ENCODE measurements at regions not wholly inside any gene's neighbourhood (a gene's known extent, or its start where the extent isn't known, plus 50 kb on each side); places are given as distances from the start of the nearest gene placed in this dataset.

GRCh38 chr3:152555666-152556291 is 279.2 kb upstream of the P2RY1 start:
- POLR2A ChIA-PET (ENCODE audit: partially characterized antibody) = no interaction called here
- no peak overlapping the region for H3K27ac Mint-ChIP-seq
- intact Hi-C loops (cut with micrococcal nuclease) = no loop called here
- H3K4me1 ChIP-seq (ENCODE audit: insufficient read depth, low read length) = no peaks in the 10 kb centered on the region
- H3K4me3 Mint-ChIP-seq = no peak overlapping the region
- H3K27me3 Mint-ChIP-seq = peaks cover 4 to 5% of the 10 kb centered on the region in 2 donors
- H3K27me3 ChIP-seq (ENCODE audit: insufficient read depth, low read length) = no peaks in the 10 kb centered on the region
- no peak overlapping the region for H3K27ac ChIP-seq (ENCODE audit: low read depth, low read length)
- CTCF ChIA-PET (ENCODE audit: partially characterized antibody) = no interaction called here
- H3K9me3 ChIP-seq (ENCODE audit: control insufficient read depth in 1 of 2, low read length in 2 of 2) = no peaks in the 10 kb centered on the region
- no peak for DNase-seq
- H3K36me3 Mint-ChIP-seq = no peaks in the 10 kb centered on the region
- H3K4me3 ChIP-seq (ENCODE audit: low read length in 2 of 2) = no peak overlapping the region
- no peaks in the 10 kb centered on the region for H3K36me3 ChIP-seq (ENCODE audit: insufficient read depth, low read length)
- H3K4me1 Mint-ChIP-seq = peaks cover 0 to 2% (median 0%) of the 10 kb centered on the region in 4 donors
- H3K9me3 Mint-ChIP-seq = peaks cover 0 to 2% (median 0%) of the 10 kb centered on the region in 8 donors

- H3K27me3 Mint-ChIP-seq = peaks cover 0 to 5% of the 10 kb centered on the region in 2 donors
- CTCF ChIA-PET (ENCODE audit: partially characterized antibody) = no interaction called here
Observed at GRCh38 chr3:152556731-152557254, 278.1 kb upstream of the P2RY1 start.

GRCh38 chr3:152557302-152557999 is 277.5 kb upstream of the P2RY1 start:
- ChIA-PET POLR2A (ENCODE audit: partially characterized antibody) (no interaction called here), CTCF (ENCODE audit: partially characterized antibody) (no interaction called here)
- Mint-ChIP-seq H3K9me3 (peaks cover 0 to 4% (median 0%) of the 10 kb centered on the region in 8 donors), H3K27ac (no peak overlapping the region), H3K27me3 (peaks cover 0 to 6% of the 10 kb centered on the region in 2 donors), H3K4me3 (no peak overlapping the region), H3K4me1 (peaks cover 0 to 2% (median 0%) of the 10 kb centered on the region in 4 donors), H3K36me3 (no peaks in the 10 kb centered on the region)
- Histone ChIP-seq H3K27ac (ENCODE audit: low read depth, low read length) (no peak overlapping the region), H3K36me3 (ENCODE audit: insufficient read depth, low read length) (no peaks in the 10 kb centered on the region), H3K4me1 (ENCODE audit: insufficient read depth, low read length) (no peaks in the 10 kb centered on the region), H3K9me3 (ENCODE audit: control insufficient read depth in 1 of 2, low read length in 2 of 2) (no peaks in the 10 kb centered on the region), H3K27me3 (ENCODE audit: insufficient read depth, low read length) (no peaks in the 10 kb centered on the region), H3K4me3 (ENCODE audit: low read length in 2 of 2) (no peak overlapping the region)
- no peak for DNase-seq
- intact Hi-C loops (cut with micrococcal nuclease) = no loop called here

More at GRCh38 chr3:152556731-152557254, 278.1 kb upstream of the P2RY1 start:
- POLR2A ChIA-PET (ENCODE audit: partially characterized antibody) = no interaction called here
- no peaks in the 10 kb centered on the region for H3K9me3 ChIP-seq (ENCODE audit: control insufficient read depth in 1 of 2, low read length in 2 of 2)
- peaks cover 0 to 3% (median 0%) of the 10 kb centered on the region in 8 donors for H3K9me3 Mint-ChIP-seq
- no peak overlapping the region for H3K27ac ChIP-seq (ENCODE audit: low read depth, low read length)
- H3K4me1 ChIP-seq (ENCODE audit: insufficient read depth, low read length) = no peaks in the 10 kb centered on the region
- H3K27me3 ChIP-seq (ENCODE audit: insufficient read depth, low read length) = no peaks in the 10 kb centered on the region
- no peaks in the 10 kb centered on the region for H3K36me3 ChIP-seq (ENCODE audit: insufficient read depth, low read length)
- no peak overlapping the region for H3K4me3 ChIP-seq (ENCODE audit: low read length in 2 of 2)
- no peak overlapping the region for H3K4me3 Mint-ChIP-seq
- DNase-seq = no peak
- H3K36me3 Mint-ChIP-seq = no peaks in the 10 kb centered on the region
- peaks cover 0 to 2% (median 0%) of the 10 kb centered on the region in 4 donors for H3K4me1 Mint-ChIP-seq
- H3K27ac Mint-ChIP-seq = no peak overlapping the region
- intact Hi-C loops (cut with micrococcal nuclease) = no loop called here

- ChIA-PET POLR2A (ENCODE audit: partially characterized antibody) (no interaction called here), CTCF (ENCODE audit: partially characterized antibody) (no interaction called here)
- Mint-ChIP-seq H3K9me3 (peaks cover 0 to 4% (median 0%) of the 10 kb centered on the region in 8 donors), H3K4me1 (peaks cover 0 to 2% (median 0%) of the 10 kb centered on the region in 4 donors), H3K27ac (no peak overlapping the region), H3K4me3 (no peak overlapping the region), H3K27me3 (peaks cover 0 to 6% of the 10 kb centered on the region in 2 donors), H3K36me3 (no peaks in the 10 kb centered on the region)
- H3K4me1 ChIP-seq (ENCODE audit: insufficient read depth, low read length) = no peaks in the 10 kb centered on the region
- H3K9me3 ChIP-seq (ENCODE audit: control insufficient read depth in 1 of 2, low read length in 2 of 2) = no peaks in the 10 kb centered on the region
- no peaks in the 10 kb centered on the region for H3K27me3 ChIP-seq (ENCODE audit: insufficient read depth, low read length)
- no peak for DNase-seq
- intact Hi-C loops (cut with micrococcal nuclease) = no loop called here
- H3K27ac ChIP-seq (ENCODE audit: low read depth, low read length) = no peak overlapping the region
- H3K4me3 ChIP-seq (ENCODE audit: low read length in 2 of 2) = no peak overlapping the region
- H3K36me3 ChIP-seq (ENCODE audit: insufficient read depth, low read length) = no peaks in the 10 kb centered on the region
Observed at GRCh38 chr3:152558386-152558785, 276.5 kb upstream of the P2RY1 start.

- H3K4me1 ChIP-seq (ENCODE audit: insufficient read depth, low read length) = no peaks in the 10 kb centered on the region
- peaks cover 0 to 6% of the 10 kb centered on the region in 2 donors for H3K27me3 Mint-ChIP-seq
- no peaks in the 10 kb centered on the region for H3K36me3 ChIP-seq (ENCODE audit: insufficient read depth, low read length)
- H3K9me3 ChIP-seq (ENCODE audit: control insufficient read depth in 1 of 2, low read length in 2 of 2) = no peaks in the 10 kb centered on the region
- no peaks in the 10 kb centered on the region for H3K27me3 ChIP-seq (ENCODE audit: insufficient read depth, low read length)
- CTCF ChIA-PET (ENCODE audit: partially characterized antibody) = interaction anchor here (1.3 kb wide), 1 partner anchor 35 kb away, joined by 3 read pairs; no protein-coding TSS in a partner anchor
- H3K4me3 ChIP-seq (ENCODE audit: low read length in 2 of 2) = no peak overlapping the region
- H3K27ac Mint-ChIP-seq = no peak overlapping the region
- no peak overlapping the region for H3K4me3 Mint-ChIP-seq
- H3K4me1 Mint-ChIP-seq = peaks cover 0 to 2% (median 0%) of the 10 kb centered on the region in 4 donors
- POLR2A ChIA-PET (ENCODE audit: partially characterized antibody) = no interaction called here
- H3K27ac ChIP-seq (ENCODE audit: low read depth, low read length) = no peak overlapping the region
- no peak for DNase-seq
- no peaks in the 10 kb centered on the region for H3K36me3 Mint-ChIP-seq
- peaks cover 0 to 4% (median 0%) of the 10 kb centered on the region in 8 donors for H3K9me3 Mint-ChIP-seq
- intact Hi-C loops (cut with micrococcal nuclease) = no loop called here
Observed at GRCh38 chr3:152559246-152559645, 275.7 kb upstream of the P2RY1 start.

GRCh38 chr3:152564459-152564858 is 270.5 kb upstream of the P2RY1 start:
- H3K4me3 Mint-ChIP-seq = no peak overlapping the region
- H3K27me3 ChIP-seq (ENCODE audit: insufficient read depth, low read length) = no peaks in the 10 kb centered on the region
- H3K36me3 ChIP-seq (ENCODE audit: insufficient read depth, low read length) = no peaks in the 10 kb centered on the region
- no peaks in the 10 kb centered on the region for H3K9me3 ChIP-seq (ENCODE audit: control insufficient read depth in 1 of 2, low read length in 2 of 2)
- no peaks in the 10 kb centered on the region for H3K4me1 Mint-ChIP-seq
- no peaks in the 10 kb centered on the region for H3K4me1 ChIP-seq (ENCODE audit: insufficient read depth, low read length)
- POLR2A ChIA-PET (ENCODE audit: partially characterized antibody) = no interaction called here
- no peak for DNase-seq
- CTCF ChIA-PET (ENCODE audit: partially characterized antibody) = interaction anchor here (1.1 kb wide), 1 partner anchor 10 kb away, joined by 4 read pairs; no protein-coding TSS in a partner anchor
- H3K4me3 ChIP-seq (ENCODE audit: low read length in 2 of 2) = no peak overlapping the region
- intact Hi-C loops (cut with micrococcal nuclease) = no loop called here
- peaks cover 0 to 4% (median 0%) of the 10 kb centered on the region in 8 donors for H3K9me3 Mint-ChIP-seq
- H3K27ac ChIP-seq (ENCODE audit: low read depth, low read length) = no peak overlapping the region
- no peak overlapping the region for H3K27ac Mint-ChIP-seq
- no peaks in the 10 kb centered on the region for H3K36me3 Mint-ChIP-seq
- H3K27me3 Mint-ChIP-seq = peaks cover 6 to 11% of the 10 kb centered on the region in 2 donors

GRCh38 chr3:152574461-152575079 is 260.4 kb upstream of the P2RY1 start:
- DNase-seq = peak in 2 of 5 donors; percentile 6 to 48
- no peak overlapping the region for H3K27ac ChIP-seq (ENCODE audit: low read depth, low read length)
- no peak overlapping the region for H3K27ac Mint-ChIP-seq
- H3K4me1 Mint-ChIP-seq = no peaks in the 10 kb centered on the region
- intact Hi-C loops (cut with micrococcal nuclease) = no loop called here
- H3K27me3 Mint-ChIP-seq = peaks cover 8 to 9% of the 10 kb centered on the region in 2 donors
- ChIA-PET CTCF (ENCODE audit: partially characterized antibody) (interaction anchor here (0.5 to 1.2 kb wide), 4 partner anchors 10 to 953 kb away, joined by 3 to 4 read pairs (median 3); no protein-coding TSS in a partner anchor), POLR2A (ENCODE audit: partially characterized antibody) (no interaction called here)
- H3K4me3 Mint-ChIP-seq = no peak overlapping the region
- H3K27me3 ChIP-seq (ENCODE audit: insufficient read depth, low read length) = peaks cover 3% of the 10 kb centered on the region
- peaks cover 0 to 1% (median 0%) of the 10 kb centered on the region in 8 donors for H3K9me3 Mint-ChIP-seq
- no peaks in the 10 kb centered on the region for H3K4me1 ChIP-seq (ENCODE audit: insufficient read depth, low read length)
- H3K4me3 ChIP-seq (ENCODE audit: low read length in 2 of 2) = no peak overlapping the region
- no peaks in the 10 kb centered on the region for H3K36me3 ChIP-seq (ENCODE audit: insufficient read depth, low read length)
- no peaks in the 10 kb centered on the region for H3K9me3 ChIP-seq (ENCODE audit: control insufficient read depth in 1 of 2, low read length in 2 of 2)
- H3K36me3 Mint-ChIP-seq = no peaks in the 10 kb centered on the region

Measured in CD4-positive, alpha-beta memory T cell (primary cell).